ENCODE measurements at regions not wholly inside any gene's neighbourhood (a gene's known extent, or its start where the extent isn't known, plus 50 kb on each side); places are given as distances from the start of the nearest gene placed in this dataset.

- ChIA-PET POLR2A (no interaction called here), CTCF (no interaction called here)
- DNase-seq = no peak
- intact Hi-C loops (cut with micrococcal nuclease) = no loop called here
- Mint-ChIP-seq H3K36me3 (no peaks in the 10 kb centered on the region), H3K4me1 (ENCODE audit: low read depth) (no peaks in the 10 kb centered on the region), H3K4me3 (no peak overlapping the region), H3K9me3 (no peaks in the 10 kb centered on the region), H3K27ac (no peak overlapping the region), H3K27me3 (peaks cover 1% of the 10 kb centered on the region)
Measured at GRCh38 chr2:60400462-60401246, 152.8 kb downstream of the BCL11A start.

GRCh38 chr2:60394463-60394862, 159.0 kb downstream of the BCL11A start:
- DNase-seq = no peak
- Mint-ChIP-seq H3K27me3 (peaks cover 2% of the 10 kb centered on the region), H3K27ac (no peak overlapping the region), H3K9me3 (no peaks in the 10 kb centered on the region), H3K4me3 (no peak overlapping the region), H3K36me3 (no peaks in the 10 kb centered on the region), H3K4me1 (ENCODE audit: low read depth) (no peaks in the 10 kb centered on the region)
- POLR2A ChIA-PET = no interaction called here
- intact Hi-C loops (cut with micrococcal nuclease) = no loop called here
- CTCF ChIA-PET = no interaction called here

- intact Hi-C loops (cut with micrococcal nuclease) = no loop called here
- CTCF ChIA-PET = no interaction called here
- H3K27me3 Mint-ChIP-seq = peaks cover 3% of the 10 kb centered on the region
Measured at GRCh38 chr2:60391649-60392375, 161.6 kb downstream of the BCL11A start.

GRCh38 chr2:60391230-60391629, 162.2 kb downstream of the BCL11A start:
- Mint-ChIP-seq H3K4me1 (ENCODE audit: low read depth) (no peaks in the 10 kb centered on the region), H3K36me3 (no peaks in the 10 kb centered on the region), H3K4me3 (no peak overlapping the region), H3K27me3 (peaks cover 1% of the 10 kb centered on the region), H3K27ac (no peak overlapping the region), H3K9me3 (no peaks in the 10 kb centered on the region)
- intact Hi-C loops (cut with micrococcal nuclease) = no loop called here
- POLR2A ChIA-PET = no interaction called here
- DNase-seq = no peak
- CTCF ChIA-PET = no interaction called here

More at GRCh38 chr2:60391649-60392375, 161.6 kb downstream of the BCL11A start:
- Mint-ChIP-seq H3K27ac (no peak overlapping the region), H3K4me3 (no peak overlapping the region), H3K4me1 (ENCODE audit: low read depth) (no peaks in the 10 kb centered on the region), H3K36me3 (no peaks in the 10 kb centered on the region), H3K9me3 (no peaks in the 10 kb centered on the region)
- DNase-seq = no peak
- POLR2A ChIA-PET = no interaction called here

- Mint-ChIP-seq H3K27ac (no peak overlapping the region), H3K27me3 (peaks cover 3% of the 10 kb centered on the region), H3K9me3 (no peaks in the 10 kb centered on the region), H3K4me1 (ENCODE audit: low read depth) (no peaks in the 10 kb centered on the region), H3K36me3 (no peaks in the 10 kb centered on the region), H3K4me3 (no peak overlapping the region)
- ChIA-PET POLR2A (no interaction called here), CTCF (no interaction called here)
- intact Hi-C loops (cut with micrococcal nuclease) = no loop called here
- no peak for DNase-seq
Measured at GRCh38 chr2:60386436-60386835, 167.0 kb downstream of the BCL11A start.

- H3K4me3 Mint-ChIP-seq = no peak overlapping the region
- intact Hi-C loops (cut with micrococcal nuclease) = no loop called here
- no peaks in the 10 kb centered on the region for H3K4me1 Mint-ChIP-seq (ENCODE audit: low read depth)
- no peak overlapping the region for H3K27ac Mint-ChIP-seq
- ChIA-PET POLR2A (no interaction called here), CTCF (no interaction called here)
- no peaks in the 10 kb centered on the region for H3K9me3 Mint-ChIP-seq
- H3K27me3 Mint-ChIP-seq = peaks cover 3% of the 10 kb centered on the region
- DNase-seq = no peak
- no peaks in the 10 kb centered on the region for H3K36me3 Mint-ChIP-seq
Measured at GRCh38 chr2:60385648-60386047, 167.8 kb downstream of the BCL11A start.

GRCh38 chr2:60383401-60384143, 169.9 kb downstream of the BCL11A start:
- intact Hi-C loops (cut with micrococcal nuclease) = no loop called here
- DNase-seq = no peak
- Mint-ChIP-seq H3K9me3 (no peaks in the 10 kb centered on the region), H3K36me3 (no peaks in the 10 kb centered on the region), H3K27me3 (peaks cover 1% of the 10 kb centered on the region), H3K4me1 (ENCODE audit: low read depth) (no peaks in the 10 kb centered on the region), H3K4me3 (no peak overlapping the region), H3K27ac (no peak overlapping the region)
- ChIA-PET POLR2A (no interaction called here), CTCF (no interaction called here)

- POLR2A ChIA-PET = no interaction called here
- H3K27me3 Mint-ChIP-seq = peaks cover 1% of the 10 kb centered on the region
- intact Hi-C loops (cut with micrococcal nuclease) = no loop called here
- H3K9me3 Mint-ChIP-seq = no peaks in the 10 kb centered on the region
- CTCF ChIA-PET = no interaction called here
- DNase-seq = no peak
- H3K4me1 Mint-ChIP-seq (ENCODE audit: low read depth) = no peaks in the 10 kb centered on the region
- H3K4me3 Mint-ChIP-seq = no peak overlapping the region
- no peak overlapping the region for H3K27ac Mint-ChIP-seq
- H3K36me3 Mint-ChIP-seq = no peaks in the 10 kb centered on the region
Measured at GRCh38 chr2:60380411-60380810, 173.0 kb downstream of the BCL11A start.

- H3K4me1 Mint-ChIP-seq (ENCODE audit: low read depth) = no peaks in the 10 kb centered on the region
- ChIA-PET POLR2A (no interaction called here), CTCF (no interaction called here)
Measured at GRCh38 chr2:60379684-60380083, 173.8 kb downstream of the BCL11A start.

GRCh38 chr2:60379216-60379615, 174.2 kb downstream of the BCL11A start:
- no peak for DNase-seq
- no peak overlapping the region for H3K4me3 Mint-ChIP-seq
- POLR2A ChIA-PET = no interaction called here
- H3K27ac Mint-ChIP-seq = no peak overlapping the region
- no peaks in the 10 kb centered on the region for H3K9me3 Mint-ChIP-seq
- H3K36me3 Mint-ChIP-seq = no peaks in the 10 kb centered on the region
- CTCF ChIA-PET = no interaction called here
- H3K4me1 Mint-ChIP-seq (ENCODE audit: low read depth) = no peaks in the 10 kb centered on the region
- H3K27me3 Mint-ChIP-seq = peaks cover 1% of the 10 kb centered on the region
- intact Hi-C loops (cut with micrococcal nuclease) = no loop called here

More at GRCh38 chr2:60379684-60380083, 173.8 kb downstream of the BCL11A start:
- H3K36me3 Mint-ChIP-seq = no peaks in the 10 kb centered on the region
- no peak overlapping the region for H3K27ac Mint-ChIP-seq
- peaks cover 1% of the 10 kb centered on the region for H3K27me3 Mint-ChIP-seq
- intact Hi-C loops (cut with micrococcal nuclease) = no loop called here
- H3K4me3 Mint-ChIP-seq = no peak overlapping the region
- no peak for DNase-seq
- H3K9me3 Mint-ChIP-seq = no peaks in the 10 kb centered on the region

- H3K4me1 Mint-ChIP-seq (ENCODE audit: low read depth) = no peaks in the 10 kb centered on the region
- DNase-seq = no peak
- intact Hi-C loops (cut with micrococcal nuclease) = no loop called here
- no peaks in the 10 kb centered on the region for H3K27me3 Mint-ChIP-seq
- POLR2A ChIA-PET = no interaction called here
- no peak overlapping the region for H3K27ac Mint-ChIP-seq
- H3K36me3 Mint-ChIP-seq = no peaks in the 10 kb centered on the region
- H3K4me3 Mint-ChIP-seq = no peak overlapping the region
- CTCF ChIA-PET = no interaction called here
- no peaks in the 10 kb centered on the region for H3K9me3 Mint-ChIP-seq
Measured at GRCh38 chr2:60377825-60378224, 175.6 kb downstream of the BCL11A start.

GRCh38 chr2:60376252-60376651, 177.2 kb downstream of the BCL11A start:
- no peak overlapping the region for H3K27ac Mint-ChIP-seq
- no peak for DNase-seq
- H3K9me3 Mint-ChIP-seq = no peaks in the 10 kb centered on the region
- no peaks in the 10 kb centered on the region for H3K4me1 Mint-ChIP-seq (ENCODE audit: low read depth)
- H3K27me3 Mint-ChIP-seq = no peaks in the 10 kb centered on the region
- ChIA-PET CTCF (no interaction called here), POLR2A (no interaction called here)
- intact Hi-C loops (cut with micrococcal nuclease) = no loop called here
- H3K4me3 Mint-ChIP-seq = no peak overlapping the region
- no peaks in the 10 kb centered on the region for H3K36me3 Mint-ChIP-seq
